ENCODE measurements at regions not wholly inside any gene's neighbourhood (a gene's known extent, or its start where the extent isn't known, plus 50 kb on each side); places are given as distances from the start of the nearest gene placed in this dataset.

- ChIA-PET CTCF (no interaction called here), POLR2A (no interaction called here)
- DNase-seq (ENCODE audit: extremely low spot score): no peak
- TF ChIP-seq HDGF (IDR thresholded peaks at IDR 0.05; ENCODE audit: borderline replicate concordance) (no peak), FOXA1 (IDR thresholded peaks at IDR 0.05) (no peak), FOXM1 (IDR thresholded peaks at IDR 0.05; ENCODE audit: borderline replicate concordance) (no peak), CTBP1 (IDR thresholded peaks at IDR 0.05; ENCODE audit: borderline replicate concordance) (no peak), TARDBP (IDR thresholded peaks at IDR 0.05) (no peak), SP1 (IDR thresholded peaks at IDR 0.05) (no peak)
Measured at GRCh38 chr11:80194016-80194415, 753.2 kb upstream of the TENM4 start.

GRCh38 chr11:80188076-80188627 is 747.3 kb upstream of the TENM4 start:
- CTCF ChIA-PET: no interaction called here
- DNase-seq (ENCODE audit: extremely low spot score): no peak
- TF ChIP-seq ARNT (IDR thresholded peaks at IDR 0.05) (no peak), NFRKB (IDR thresholded peaks at IDR 0.05) (no peak), ZNF384 (IDR thresholded peaks at IDR 0.05) (no peak), HDGF (IDR thresholded peaks at IDR 0.05; ENCODE audit: borderline replicate concordance) (no peak), BHLHE40 (IDR thresholded peaks at IDR 0.05; ENCODE audit: borderline replicate concordance) (no peak), FOXA1 (IDR thresholded peaks at IDR 0.05) (no peak), LEF1 (IDR thresholded peaks at IDR 0.05; ENCODE audit: borderline replicate concordance) (no peak)
- POLR2A ChIA-PET: no interaction called here

- no peak for DNase-seq (ENCODE audit: extremely low spot score)
- ChIA-PET CTCF (no interaction called here), POLR2A (no interaction called here)
- TF ChIP-seq SUZ12 (IDR thresholded peaks at IDR 0.05) (no peak), FOXK2 (IDR thresholded peaks at IDR 0.05) (no peak), ELF4 (IDR thresholded peaks at IDR 0.05) (no peak), CTBP1 (IDR thresholded peaks at IDR 0.05; ENCODE audit: borderline replicate concordance) (no peak), L3MBTL2 (conservative IDR thresholded peaks at IDR 0.05) (no peak), PKNOX1 (IDR thresholded peaks at IDR 0.05) (no peak)
Measured at GRCh38 chr11:80186692-80187091, 745.9 kb upstream of the TENM4 start.

- DNase-seq (ENCODE audit: extremely low spot score): no peak
- ChIA-PET POLR2A (no interaction called here), CTCF (no interaction called here)
- TF ChIP-seq FOXM1 (IDR thresholded peaks at IDR 0.05; ENCODE audit: borderline replicate concordance) (no peak), SUZ12 (IDR thresholded peaks at IDR 0.05) (no peak), SP1 (IDR thresholded peaks at IDR 0.05) (no peak), NFRKB (IDR thresholded peaks at IDR 0.05) (no peak), ZNF384 (IDR thresholded peaks at IDR 0.05) (no peak), FOXK2 (IDR thresholded peaks at IDR 0.05) (no peak), FOXA1 (IDR thresholded peaks at IDR 0.05) (no peak), ARNT (IDR thresholded peaks at IDR 0.05) (no peak), BHLHE40 (IDR thresholded peaks at IDR 0.05; ENCODE audit: borderline replicate concordance) (no peak), CTBP1 (IDR thresholded peaks at IDR 0.05; ENCODE audit: borderline replicate concordance) (no peak), ELF4 (IDR thresholded peaks at IDR 0.05) (no peak), LEF1 (IDR thresholded peaks at IDR 0.05; ENCODE audit: borderline replicate concordance) (no peak), L3MBTL2 (conservative IDR thresholded peaks at IDR 0.05) (no peak)
Measured at GRCh38 chr11:80182901-80183300, 742.1 kb upstream of the TENM4 start.

GRCh38 chr11:80173371-80174136 is 732.7 kb upstream of the TENM4 start:
- POLR2A ChIA-PET: no interaction called here
- no peak for DNase-seq (ENCODE audit: extremely low spot score)
- no peak for TF ChIP-seq SUZ12 (IDR thresholded peaks at IDR 0.05)
- no peak for TF ChIP-seq ELF4 (IDR thresholded peaks at IDR 0.05)
- TF ChIP-seq TARDBP (IDR thresholded peaks at IDR 0.05): no peak
- TF ChIP-seq PKNOX1 (IDR thresholded peaks at IDR 0.05): no peak
- no peak for TF ChIP-seq HDGF (IDR thresholded peaks at IDR 0.05; ENCODE audit: borderline replicate concordance)
- no peak for TF ChIP-seq ZNF384 (IDR thresholded peaks at IDR 0.05)
- CTCF ChIA-PET: no interaction called here

GRCh38 chr11:80168796-80169195 is 728.0 kb upstream of the TENM4 start:
- TF ChIP-seq PKNOX1 (IDR thresholded peaks at IDR 0.05): no peak
- no peak for TF ChIP-seq FOXA1 (IDR thresholded peaks at IDR 0.05)
- TF ChIP-seq FOXK2 (IDR thresholded peaks at IDR 0.05): no peak
- no peak for TF ChIP-seq ZNF384 (IDR thresholded peaks at IDR 0.05)
- no peak for TF ChIP-seq NFRKB (IDR thresholded peaks at IDR 0.05)
- no peak for TF ChIP-seq L3MBTL2 (conservative IDR thresholded peaks at IDR 0.05)
- TF ChIP-seq ELF4 (IDR thresholded peaks at IDR 0.05): no peak
- no peak for DNase-seq (ENCODE audit: extremely low spot score)
- POLR2A ChIA-PET: no interaction called here
- CTCF ChIA-PET: no interaction called here

GRCh38 chr11:80167766-80168165 is 726.9 kb upstream of the TENM4 start:
- no peak for DNase-seq (ENCODE audit: extremely low spot score)
- TF ChIP-seq FOXK2 (IDR thresholded peaks at IDR 0.05) (no peak), TARDBP (IDR thresholded peaks at IDR 0.05) (no peak), SP1 (IDR thresholded peaks at IDR 0.05) (no peak), BHLHE40 (IDR thresholded peaks at IDR 0.05; ENCODE audit: borderline replicate concordance) (no peak), FOXA1 (IDR thresholded peaks at IDR 0.05) (no peak), L3MBTL2 (conservative IDR thresholded peaks at IDR 0.05) (no peak), HDGF (IDR thresholded peaks at IDR 0.05; ENCODE audit: borderline replicate concordance) (no peak), LEF1 (IDR thresholded peaks at IDR 0.05; ENCODE audit: borderline replicate concordance) (no peak)

More at GRCh38 chr11:80167766-80168165, 726.9 kb upstream of the TENM4 start:
- ChIA-PET POLR2A (no interaction called here), CTCF (interaction anchor here (1.1 kb wide), 1 partner anchor 153 kb away, joined by 5 read pairs; no protein-coding TSS in a partner anchor)
